ENCODE measurements at regions not wholly inside any gene's neighbourhood (a gene's known extent, or its start where the extent isn't known, plus 50 kb on each side); places are given as distances from the start of the nearest gene placed in this dataset.

GRCh38 chr9:90012949-90013348 is 408.1 kb downstream of the GADD45G start:
- peak in 1 of 2 experiments; percentile 5 for DNase-seq

- no peak for DNase-seq
These were observed 409.0 kb downstream of the GADD45G start for GRCh38 chr9:90013778-90014177.

GRCh38 chr9:90014421-90014820 is 409.6 kb downstream of the GADD45G start:
- DNase-seq: no peak

GRCh38 chr9:90016272-90016671 is 411.5 kb downstream of the GADD45G start:
- DNase-seq: no peak

GRCh38 chr9:90017679-90018078 is 412.9 kb downstream of the GADD45G start:
- DNase-seq: no peak

DNA sequence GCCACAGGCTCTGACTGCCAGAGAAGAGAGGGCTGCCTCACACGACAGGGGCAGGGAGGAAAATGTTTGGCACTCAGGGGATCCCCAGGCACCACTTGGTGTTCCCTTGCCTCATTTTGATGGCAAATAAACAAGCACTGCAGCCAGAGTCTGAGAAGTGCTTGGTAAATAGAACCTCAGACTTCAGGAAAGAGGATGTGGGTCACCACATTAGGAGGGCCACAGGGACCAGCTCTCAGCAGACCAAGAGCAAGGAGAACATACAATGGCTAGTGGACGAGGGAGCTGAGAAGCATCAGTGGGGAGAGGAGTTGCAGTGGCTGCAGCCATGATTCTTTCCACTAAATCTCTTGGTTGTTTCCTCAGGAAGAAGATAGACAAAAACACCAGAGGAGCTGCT is 413.9 kb downstream of the GADD45G start:
- no peak for DNase-seq

- DNase-seq: no peak
These were observed 414.8 kb downstream of the GADD45G start for GRCh38 chr9:90019626-90020025.

DNA sequence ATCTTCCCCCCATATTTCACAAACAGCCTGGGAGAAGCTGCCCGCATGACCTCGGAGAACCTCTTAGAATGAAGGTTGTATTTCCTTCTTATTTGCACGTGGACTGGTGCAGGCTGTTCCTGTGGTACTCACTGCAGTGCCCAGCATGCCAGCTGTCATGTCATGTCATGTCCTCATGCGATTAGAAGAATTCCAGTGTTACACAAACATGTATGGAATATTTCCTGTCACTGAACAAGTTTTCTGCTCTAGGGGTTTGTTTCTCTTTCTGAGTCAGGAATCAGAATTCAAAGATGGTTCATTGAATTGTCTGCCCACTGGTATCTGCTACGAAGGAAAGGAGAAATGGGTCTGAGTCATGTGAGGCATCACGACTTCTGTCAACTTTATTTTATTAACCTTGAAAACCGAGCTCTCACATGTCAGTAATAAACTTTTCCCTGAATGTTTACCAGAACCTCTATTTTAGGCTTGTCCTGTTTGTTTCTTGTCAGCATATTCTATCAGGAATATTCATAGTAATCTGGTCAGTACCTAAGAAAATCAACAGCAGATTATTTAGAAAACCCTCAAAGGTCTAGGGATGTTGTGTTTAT is 415.6 kb downstream of the GADD45G start:
- no peak for DNase-seq

DNA sequence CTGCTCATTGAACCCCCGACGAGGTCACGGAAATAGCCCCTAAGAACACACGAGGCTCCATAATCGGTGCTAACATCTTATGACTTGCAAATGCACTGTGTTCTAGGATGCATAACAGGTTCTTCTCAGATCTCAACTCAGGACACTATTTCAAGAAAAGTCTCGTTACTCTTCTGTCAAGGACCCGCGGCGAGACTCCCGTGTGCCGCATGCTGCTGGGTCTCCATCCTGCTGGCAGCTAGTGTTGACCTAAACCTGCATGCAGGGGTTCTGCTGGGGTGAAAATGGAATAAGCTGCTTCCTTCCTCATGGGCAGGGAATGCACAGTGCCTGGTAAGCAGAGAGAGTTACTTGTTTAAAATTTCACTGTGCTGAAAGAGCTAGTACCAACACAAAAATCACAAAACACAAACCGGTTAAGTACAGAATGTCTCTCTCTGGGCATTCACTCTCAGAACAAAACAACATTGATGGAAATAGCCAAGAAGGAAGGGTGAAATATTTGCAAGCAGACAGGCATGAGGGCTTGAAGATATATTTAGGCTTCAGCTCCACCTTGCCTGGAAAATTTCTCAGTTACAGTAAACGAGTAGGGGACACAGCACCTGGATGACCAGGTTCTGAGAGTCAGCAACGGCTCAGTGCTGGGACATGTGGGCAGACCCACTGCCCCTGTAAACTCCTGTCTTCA is 416.5 kb downstream of the GADD45G start:
- DNase-seq: no peak

GRCh38 chr9:90022474-90022873 is 417.7 kb downstream of the GADD45G start:
- no peak for DNase-seq

- DNase-seq: no peak
These were observed 419.0 kb downstream of the GADD45G start for GRCh38 chr9:90023861-90024260.

- DNase-seq: no peak
These were observed 419.6 kb downstream of the GADD45G start for GRCh38 chr9:90024409-90024808.

- DNase-seq: no peak
These were observed 420.0 kb downstream of the GADD45G start for GRCh38 chr9:90024823-90025222.

DNA sequence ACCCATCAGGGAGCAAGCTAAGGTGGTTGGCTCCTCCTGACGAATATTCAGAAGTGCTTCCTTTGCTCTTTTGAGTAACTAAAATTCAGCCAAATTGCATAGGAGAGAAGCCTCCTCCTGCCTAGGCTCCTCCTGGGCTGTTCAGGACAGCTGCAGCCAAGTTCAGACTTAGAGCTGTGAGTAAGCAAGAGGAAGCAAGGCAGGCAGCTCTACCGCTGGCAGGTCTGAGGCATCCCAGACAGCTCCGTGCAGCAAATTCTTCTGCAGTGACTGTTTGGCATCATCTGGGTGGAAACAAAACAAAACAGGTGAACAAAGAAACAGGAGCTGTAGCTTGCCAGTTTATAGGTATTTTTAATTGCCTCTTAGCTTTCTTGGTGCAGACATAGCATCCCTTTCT is 421.0 kb downstream of the GADD45G start:
- DNase-seq: no peak

GRCh38 chr9:90027296-90027790 is 422.5 kb downstream of the GADD45G start:
- DNase-seq: no peak

GRCh38 chr9:90029386-90029785 is 424.6 kb downstream of the GADD45G start:
- no peak for DNase-seq

GRCh38 chr9:90029996-90030395 is 425.2 kb downstream of the GADD45G start:
- DNase-seq: no peak

GRCh38 chr9:90032296-90033027 is 427.6 kb downstream of the GADD45G start:
- DNase-seq: no peak

GRCh38 chr9:90033028-90033650 is 428.3 kb downstream of the GADD45G start:
- no peak for DNase-seq

- no peak for DNase-seq
These were observed 429.3 kb downstream of the GADD45G start for GRCh38 chr9:90034071-90034470.

GRCh38 chr9:90035471-90035870 is 430.7 kb downstream of the GADD45G start:
- no peak for DNase-seq

- no peak for DNase-seq
These were observed 432.5 kb downstream of the GADD45G start for GRCh38 chr9:90037146-90037797.

GRCh38 chr9:90038763-90039162 is 434.0 kb downstream of the GADD45G start:
- DNase-seq: no peak

Data from Kasumi-1 (cell line).